22Rv1 (cell line): ENCODE measurements at regions not wholly inside any gene's neighbourhood (a gene's known extent, or its start where the extent isn't known, plus 50 kb on each side); places are given as distances from the start of the nearest gene placed in this dataset.

Experiments
- ZFX ChIP-seq: fragments of 450-650 bp; IDR thresholded peaks from 2 replicates; pipeline ENCODE4 v1.6.1; 2017; ENCODE audit warnings: antibody characterized with exemption, borderline replicate concordance
- TF ChIP-seq, protein P1 (sequence below): fragments of 450-650 bp; IDR thresholded peaks from 2 replicates; pipeline ENCODE4 v1.5.1; 2017; ENCODE audit warnings: mild to moderate bottlenecking

DNA sequence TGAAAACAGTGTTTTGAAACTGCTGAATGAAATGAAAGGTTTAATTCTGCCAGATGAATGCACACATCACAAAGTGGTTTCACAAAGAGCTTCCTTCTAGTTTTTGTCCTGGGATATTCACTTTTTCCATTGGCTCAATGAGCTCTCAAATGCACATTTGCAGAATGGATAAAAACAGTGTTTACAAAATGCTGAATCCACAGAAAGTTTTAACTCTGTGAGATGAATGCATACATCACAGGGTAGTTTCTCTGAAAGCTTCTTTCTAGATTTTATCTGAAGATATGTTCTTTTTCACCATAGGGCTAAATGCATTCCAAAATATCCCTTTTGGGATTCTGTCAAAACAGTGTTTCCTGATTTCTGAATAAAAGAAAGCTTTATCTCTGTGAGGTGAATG is 237.6 kb downstream of the OR4A5 start:
- TF ChIP-seq, protein P1, sequence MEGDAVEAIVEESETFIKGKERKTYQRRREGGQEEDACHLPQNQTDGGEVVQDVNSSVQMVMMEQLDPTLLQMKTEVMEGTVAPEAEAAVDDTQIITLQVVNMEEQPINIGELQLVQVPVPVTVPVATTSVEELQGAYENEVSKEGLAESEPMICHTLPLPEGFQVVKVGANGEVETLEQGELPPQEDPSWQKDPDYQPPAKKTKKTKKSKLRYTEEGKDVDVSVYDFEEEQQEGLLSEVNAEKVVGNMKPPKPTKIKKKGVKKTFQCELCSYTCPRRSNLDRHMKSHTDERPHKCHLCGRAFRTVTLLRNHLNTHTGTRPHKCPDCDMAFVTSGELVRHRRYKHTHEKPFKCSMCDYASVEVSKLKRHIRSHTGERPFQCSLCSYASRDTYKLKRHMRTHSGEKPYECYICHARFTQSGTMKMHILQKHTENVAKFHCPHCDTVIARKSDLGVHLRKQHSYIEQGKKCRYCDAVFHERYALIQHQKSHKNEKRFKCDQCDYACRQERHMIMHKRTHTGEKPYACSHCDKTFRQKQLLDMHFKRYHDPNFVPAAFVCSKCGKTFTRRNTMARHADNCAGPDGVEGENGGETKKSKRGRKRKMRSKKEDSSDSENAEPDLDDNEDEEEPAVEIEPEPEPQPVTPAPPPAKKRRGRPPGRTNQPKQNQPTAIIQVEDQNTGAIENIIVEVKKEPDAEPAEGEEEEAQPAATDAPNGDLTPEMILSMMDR: no peak
- no peak for TF ChIP-seq ZFX
